A204.1 (cell line): ENCODE measurements at regions not wholly inside any gene's neighbourhood (a gene's known extent, or its start where the extent isn't known, plus 50 kb on each side); places are given as distances from the start of the nearest gene placed in this dataset.

Experiments
- FAIRE-seq: peaks from 2 replicates; lab custom pipeline; 2012; peaks lifted over from hg19 to GRCh38; lab: Jason Lieb, UNC

DNA sequence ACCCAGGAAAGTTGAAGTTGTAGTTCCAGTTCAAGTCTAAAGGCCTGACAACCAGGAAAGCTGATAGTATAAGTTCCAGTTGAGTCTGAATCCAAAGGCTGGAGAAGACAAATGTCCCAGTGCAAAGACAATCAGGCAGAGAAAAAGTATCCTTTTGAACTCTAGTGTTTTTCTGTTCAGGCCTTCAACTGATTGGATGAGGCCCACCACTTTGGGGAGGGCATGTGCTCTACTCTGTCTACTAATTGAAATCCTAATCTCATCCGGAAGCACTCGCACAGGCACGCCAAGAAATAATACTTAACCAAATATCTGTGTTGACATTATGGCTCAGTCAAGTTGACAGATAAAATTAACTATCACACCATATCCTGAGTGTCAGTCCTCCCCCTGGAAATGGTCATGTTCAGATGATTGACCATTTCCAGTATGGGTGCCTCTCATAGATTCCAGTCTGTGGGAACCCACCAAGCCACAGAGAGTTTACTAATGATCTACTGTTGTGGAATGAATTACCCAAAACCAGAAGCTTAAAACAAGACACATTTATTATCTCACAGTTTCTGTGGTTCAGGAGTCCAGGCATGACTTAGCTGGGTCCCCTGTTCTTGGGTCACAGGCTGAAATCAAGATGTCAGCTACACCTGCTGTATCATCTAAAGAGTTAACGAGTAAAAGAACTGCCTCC is 296.3 kb upstream of the ZP4 start:
- FAIRE-seq = no peak

DNA sequence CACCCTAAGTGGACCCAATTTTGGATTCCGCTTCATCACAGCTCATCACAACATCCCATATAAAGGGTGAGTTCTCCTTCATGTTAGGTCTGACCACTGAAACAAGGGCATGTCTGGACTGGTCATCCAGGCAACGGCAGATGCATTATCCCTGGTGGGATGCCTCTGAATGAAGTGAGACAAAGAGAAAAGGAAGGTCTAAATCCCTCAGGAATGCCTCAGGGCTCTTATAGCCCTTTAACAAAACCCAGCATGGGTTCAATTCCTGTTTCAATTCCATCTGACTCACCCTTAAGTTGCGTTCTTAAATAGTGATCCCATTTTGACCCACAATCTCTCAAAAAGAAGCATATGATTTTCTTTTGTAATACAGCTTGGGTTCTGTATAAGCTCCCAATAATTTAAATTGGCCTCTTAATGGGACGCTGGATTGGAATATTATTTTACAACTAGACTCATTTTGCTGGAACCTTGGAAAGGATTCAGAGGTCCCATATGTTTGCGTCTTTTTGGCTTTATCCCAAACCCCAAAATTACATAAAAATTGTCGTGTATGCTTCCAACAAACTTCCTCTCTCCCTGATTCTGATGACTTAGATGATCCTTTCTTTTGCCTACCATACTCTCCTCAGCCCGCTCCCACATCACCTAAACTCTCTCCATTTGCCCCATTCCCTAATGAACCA is 287.4 kb upstream of the ZP4 start:
- FAIRE-seq = no peak

DNA sequence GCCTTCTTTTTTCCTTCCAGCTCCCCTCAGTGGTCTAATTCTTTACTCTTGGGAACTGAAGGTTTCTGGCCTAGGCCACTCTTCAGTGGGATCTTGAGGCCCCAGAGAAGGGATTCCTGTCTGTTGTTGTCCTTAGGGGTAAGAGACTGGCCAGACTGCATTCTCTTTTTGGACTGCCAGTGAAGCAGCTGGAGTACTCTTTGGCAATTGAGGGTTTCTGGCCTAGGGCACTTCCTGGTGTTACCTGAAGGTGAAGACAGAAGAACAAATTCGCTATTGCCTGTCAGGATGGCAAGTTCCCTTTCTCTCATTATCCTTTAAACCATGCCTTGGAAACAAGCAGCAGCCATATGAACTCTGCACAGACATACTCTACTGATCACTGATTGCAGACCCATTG is 286.6 kb upstream of the ZP4 start:
- no peak for FAIRE-seq

DNA sequence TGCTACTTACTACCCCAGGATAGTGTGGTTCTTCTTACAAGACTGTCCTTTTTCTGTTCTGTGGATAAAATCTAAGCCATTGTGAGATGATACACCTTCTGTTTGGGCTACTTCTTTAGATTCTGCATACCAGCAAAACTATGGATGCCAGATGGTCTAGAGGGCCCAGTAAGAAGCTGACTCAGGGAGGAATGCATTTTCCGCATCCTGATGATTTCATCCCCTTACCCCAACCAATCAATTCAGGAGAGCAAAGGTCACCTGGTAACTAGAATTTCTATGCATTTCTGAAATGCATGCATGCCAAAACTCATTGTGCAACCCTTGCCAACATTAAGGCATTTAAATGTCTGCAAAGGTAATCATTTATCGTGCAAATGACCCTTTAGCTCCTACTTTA is 285.7 kb upstream of the ZP4 start:
- no peak for FAIRE-seq

DNA sequence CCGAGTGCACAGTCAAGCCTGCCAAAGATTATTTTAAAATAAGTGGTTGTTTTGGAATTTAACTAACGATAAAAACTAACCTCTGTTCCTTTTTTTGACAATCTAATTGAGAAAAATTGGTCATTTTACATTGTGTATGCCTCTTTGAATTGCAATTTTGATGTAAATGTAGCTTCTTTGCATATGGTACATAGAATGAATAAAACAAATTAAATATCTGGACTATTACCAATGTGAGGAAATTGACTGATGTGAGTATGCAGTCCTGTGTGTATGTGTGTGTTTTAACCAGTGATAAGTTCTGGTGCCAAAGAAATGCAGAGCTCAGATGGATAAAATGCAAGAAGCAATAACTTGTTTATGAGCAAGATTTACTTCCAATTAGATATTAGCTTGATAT is 281.3 kb upstream of the ZP4 start:
- FAIRE-seq = no peak

DNA sequence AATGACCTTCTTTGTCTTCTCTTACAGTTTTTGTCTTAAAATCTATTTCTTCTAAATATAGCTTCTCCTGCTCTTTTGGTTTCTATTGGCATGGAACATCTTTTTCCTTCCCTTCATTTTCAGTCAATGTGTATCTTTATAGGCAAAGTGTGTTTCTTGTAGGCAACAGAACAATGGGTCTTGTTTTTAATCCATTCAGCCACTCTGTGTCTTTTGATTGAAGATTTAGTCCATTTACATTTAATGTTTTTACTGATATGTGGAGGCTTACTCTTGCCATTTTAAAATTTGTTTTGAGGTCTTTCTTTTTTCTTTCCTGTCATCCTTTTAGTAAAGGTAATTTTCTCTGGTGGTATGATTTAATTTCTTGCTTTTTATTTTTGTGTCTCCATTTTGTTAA is 271.2 kb upstream of the ZP4 start:
- FAIRE-seq = no peak

DNA sequence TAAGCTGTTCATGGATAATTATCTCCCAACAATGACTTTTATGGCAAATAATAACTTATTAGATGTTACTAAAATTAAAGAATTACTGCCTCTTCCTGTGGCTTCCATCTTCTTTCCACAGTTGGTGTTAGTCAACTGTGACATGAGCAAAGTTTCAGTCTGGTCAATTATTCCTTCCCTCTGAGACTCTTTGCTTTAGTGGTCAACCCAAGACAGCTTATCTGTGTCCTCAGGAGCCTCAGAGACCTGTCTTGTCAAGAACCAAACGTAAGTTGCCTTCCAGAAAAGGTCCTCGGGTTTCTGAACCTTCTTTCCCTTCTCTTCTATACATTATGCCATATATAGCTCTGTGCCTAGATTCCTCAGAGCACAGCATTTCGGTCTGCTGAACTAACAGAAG is 263.2 kb upstream of the ZP4 start:
- no peak for FAIRE-seq

DNA sequence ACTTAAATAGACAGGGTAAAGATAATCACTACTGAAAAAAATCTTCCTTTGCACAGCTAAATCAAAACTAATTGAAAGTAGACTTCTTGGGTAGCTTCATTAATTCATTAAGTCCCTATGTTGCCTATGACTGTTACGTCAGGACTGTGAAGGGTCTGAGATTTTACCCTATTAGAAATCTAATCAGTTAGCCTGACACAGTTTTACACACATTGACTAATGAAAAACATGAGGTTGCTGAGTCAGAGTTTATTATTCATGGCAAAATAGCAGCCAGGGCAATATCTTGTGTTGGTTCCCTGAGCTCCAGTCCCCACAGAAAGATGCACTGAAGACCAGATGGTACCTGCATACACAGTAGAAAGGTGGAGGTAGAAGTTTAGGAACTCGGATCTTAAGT is 262.5 kb upstream of the ZP4 start:
- no peak for FAIRE-seq

DNA sequence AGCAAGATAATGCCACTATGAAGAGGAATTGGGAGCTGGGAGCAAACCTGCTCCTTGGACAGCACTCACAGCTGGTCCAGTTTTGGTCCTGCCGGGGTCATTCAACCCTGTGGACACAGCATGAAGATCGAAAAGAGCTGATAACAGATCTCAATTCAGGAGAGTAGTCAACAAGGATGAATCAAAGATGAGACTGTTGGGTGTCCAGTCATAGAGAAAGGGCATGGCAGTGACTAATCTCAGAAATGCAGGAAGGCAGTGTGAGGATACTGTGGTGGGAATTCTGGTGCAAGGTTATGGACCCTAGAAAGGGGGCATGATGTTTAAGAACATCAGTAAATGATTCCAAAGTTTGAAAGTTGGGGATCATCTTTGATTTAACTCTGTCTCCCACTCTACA is 261.4 kb upstream of the ZP4 start:
- FAIRE-seq = no peak

DNA sequence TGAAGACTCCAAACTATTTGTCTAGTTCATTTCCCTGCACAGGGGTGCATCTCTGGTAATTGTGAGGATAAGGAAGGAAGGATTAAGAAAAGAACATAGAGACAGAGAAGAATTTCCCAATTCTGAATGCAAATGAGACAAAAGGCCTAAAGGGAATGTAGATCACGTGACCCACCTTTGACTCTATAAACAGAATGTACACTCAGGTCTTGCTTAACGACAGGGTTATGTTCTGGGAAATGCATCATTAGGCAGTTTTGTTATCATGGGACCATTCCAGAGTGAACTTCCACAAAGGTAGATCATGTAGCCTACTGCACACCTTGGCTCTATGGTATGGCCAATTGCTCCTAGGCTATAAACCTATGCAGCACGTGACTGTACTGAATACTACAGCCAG is 252.3 kb upstream of the ZP4 start:
- no peak for FAIRE-seq

DNA sequence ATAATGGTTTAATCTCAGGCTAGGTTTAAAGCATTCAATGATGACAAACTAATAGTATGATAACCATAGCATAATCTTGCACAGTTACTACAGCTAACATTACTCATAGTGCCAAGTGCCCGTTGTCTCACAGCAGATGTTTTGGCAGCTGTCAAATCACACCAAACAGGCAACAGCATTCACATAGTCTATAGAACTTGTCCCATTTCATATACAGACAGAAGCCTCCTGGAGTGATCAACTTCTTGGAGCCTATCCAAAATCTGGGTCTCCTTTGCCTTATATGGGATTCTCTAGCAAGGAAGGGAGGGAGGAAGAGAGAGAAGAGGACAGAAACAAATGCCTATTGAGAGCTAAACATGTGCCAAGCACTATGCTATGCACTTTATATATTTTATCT is 250.6 kb upstream of the ZP4 start:
- no peak for FAIRE-seq

DNA sequence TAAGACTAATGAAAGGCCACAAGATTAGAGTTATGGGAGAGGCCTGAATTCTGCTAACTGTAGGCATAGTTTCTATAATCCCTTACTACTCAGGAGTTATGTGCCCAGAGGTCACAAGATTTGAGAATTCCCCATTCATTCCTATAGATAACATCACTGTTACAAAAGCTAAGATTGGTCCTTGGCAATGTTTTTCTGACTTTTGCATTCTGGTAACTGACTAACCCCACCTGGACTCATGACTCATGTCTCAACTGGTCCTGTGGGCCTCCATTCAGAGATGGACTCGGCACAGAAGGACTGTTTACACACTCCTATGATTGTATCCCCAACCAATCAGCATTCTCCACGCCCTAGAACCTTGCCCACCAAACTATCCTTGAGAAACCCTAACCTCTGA is 249.0 kb upstream of the ZP4 start:
- no peak for FAIRE-seq

DNA sequence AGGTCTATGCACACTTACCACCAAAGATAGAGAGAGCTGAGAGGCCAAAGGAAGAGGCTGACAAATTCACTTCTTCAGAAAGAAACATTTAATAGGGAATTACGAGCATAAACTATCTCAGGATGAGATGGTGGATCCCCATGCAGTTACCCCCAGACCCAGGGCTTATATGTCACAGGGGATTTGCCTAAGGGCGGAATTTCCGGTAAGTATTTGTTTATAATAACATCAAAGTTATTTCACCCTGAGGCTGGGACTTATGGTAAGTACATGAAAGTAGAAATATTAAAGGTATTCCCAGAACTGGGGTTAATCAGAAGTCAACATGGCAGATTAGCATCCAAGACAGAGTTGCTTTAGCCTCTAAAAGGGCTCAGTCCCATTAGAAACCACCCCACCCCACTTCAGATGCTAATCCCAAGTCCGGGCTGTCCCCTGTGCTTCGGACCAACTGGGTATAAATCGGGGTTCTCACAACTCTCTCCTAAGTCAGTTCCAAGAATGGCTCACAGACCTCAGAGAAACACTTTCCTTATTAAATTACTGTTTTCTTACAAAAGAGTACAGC is 247.4 kb upstream of the ZP4 start:
- no peak for FAIRE-seq

DNA sequence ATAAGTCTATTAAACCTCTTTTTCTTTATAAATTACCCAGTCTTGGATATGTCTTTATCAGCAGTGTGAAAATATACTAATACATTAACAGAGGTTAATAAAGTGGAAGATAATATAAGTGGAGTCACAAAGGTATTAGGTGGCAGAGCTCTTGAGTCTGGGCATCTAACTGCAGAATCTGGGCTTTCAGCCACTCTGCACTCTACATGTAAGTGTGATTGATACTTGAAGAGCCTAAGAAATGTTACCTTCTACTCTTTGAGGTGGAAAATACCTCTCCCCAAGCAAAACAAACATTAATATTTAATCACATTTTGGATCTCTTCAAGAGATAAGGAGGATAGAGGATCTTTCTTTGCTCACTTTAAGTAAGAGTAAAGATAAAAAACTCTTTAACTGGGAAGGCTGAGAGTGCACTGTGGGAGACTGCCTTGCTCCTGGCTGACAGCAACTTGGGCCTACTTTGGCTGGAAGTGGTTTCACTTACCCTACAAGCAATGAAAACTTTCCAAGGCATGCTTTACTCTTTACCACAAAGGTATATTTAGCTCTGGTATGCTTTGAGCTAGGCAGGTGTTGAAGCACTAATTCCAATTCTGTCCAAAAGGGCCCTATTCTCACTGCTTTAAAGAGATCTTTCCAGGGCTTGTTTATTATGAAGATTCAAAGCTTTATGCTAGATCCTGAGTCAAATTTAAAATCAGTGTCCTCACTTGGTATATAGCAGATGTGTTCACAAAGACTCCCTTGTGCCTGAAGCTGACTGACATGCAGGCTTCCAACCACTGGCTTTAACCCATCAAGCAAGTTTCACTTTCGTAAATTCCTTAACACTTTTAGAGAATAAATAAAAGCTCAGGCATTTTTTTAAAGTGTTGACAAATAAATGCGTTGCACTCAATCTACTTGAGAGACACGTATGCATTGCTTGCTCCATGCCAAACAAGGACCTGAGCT is 245.3 kb upstream of the ZP4 start:
- no peak for FAIRE-seq

DNA sequence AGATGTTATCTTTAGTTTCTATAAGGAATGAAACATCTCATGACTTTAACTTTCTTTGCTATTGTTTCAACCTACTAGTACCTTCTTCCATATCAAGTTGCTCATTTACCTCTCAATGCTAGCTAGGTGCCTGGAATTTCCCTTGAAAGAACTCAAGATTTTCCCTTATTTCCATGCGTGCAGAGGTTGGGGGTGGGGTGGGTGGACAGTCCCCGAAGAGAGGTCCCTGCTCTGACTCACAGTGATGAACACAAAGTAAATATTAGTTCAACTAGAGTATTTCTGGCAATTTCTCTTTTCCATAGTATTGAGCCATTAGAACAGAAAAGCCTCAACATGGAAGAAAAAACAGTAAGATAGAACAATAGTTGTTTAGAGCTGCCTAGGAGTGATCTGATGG is 239.0 kb upstream of the ZP4 start:
- no peak for FAIRE-seq

DNA sequence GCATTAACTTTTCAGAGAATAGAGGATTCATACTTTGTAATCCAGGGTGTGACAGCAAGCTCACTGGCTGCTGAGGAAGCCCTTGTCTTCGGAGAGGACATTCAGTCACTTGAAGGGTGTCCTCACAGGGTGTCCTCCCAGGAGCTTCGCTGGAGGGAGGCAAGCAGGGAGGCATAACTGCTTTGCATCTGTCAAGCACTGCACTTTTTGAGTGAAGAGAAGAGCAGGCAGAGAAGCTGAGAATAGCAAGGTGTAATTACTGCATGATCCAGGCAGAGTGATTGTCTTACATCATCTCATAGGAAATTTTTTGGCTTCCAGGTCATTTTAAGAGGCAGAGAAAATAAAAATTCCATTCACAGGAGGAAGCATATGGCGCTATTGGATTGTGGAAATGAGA is 232.5 kb upstream of the ZP4 start:
- no peak for FAIRE-seq

DNA sequence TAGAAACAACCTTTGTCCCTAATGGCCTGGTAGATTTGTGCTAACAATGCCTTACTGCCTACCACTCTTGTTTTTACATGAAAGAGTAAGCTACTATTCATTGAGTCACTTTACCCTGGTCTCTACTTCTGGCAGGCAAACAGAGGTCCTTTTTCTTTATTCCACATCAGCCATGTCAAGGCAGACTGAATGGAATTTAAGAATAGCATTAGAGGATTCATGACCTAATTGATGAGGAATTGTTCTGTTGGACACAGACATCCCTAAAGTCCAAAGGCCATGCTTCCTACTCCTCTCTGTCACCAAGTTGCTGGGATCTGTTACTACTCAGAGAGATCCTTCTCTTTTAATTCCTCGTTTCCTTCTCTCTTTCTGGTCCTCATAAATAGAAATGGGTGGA is 229.1 kb upstream of the ZP4 start:
- no peak for FAIRE-seq

DNA sequence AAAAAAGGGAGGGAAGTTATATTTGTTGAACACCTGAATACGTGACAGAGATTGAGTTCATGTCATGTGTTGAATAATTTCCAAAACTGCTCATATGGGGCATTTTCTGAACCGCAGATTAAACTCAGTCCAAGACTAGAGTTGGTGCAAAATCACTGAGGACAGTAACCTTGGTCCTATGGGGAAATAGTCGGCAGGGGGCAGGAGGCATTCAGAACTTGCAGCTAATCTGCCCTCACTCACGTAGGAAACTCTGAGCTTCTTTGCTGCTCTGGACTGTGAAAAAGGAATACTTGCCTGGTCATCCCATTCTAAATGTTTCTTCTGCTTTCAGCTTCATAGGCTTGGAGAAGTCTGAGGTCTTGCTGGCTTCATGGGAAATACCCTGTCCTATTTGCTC is 228.3 kb upstream of the ZP4 start:
- FAIRE-seq = no peak

DNA sequence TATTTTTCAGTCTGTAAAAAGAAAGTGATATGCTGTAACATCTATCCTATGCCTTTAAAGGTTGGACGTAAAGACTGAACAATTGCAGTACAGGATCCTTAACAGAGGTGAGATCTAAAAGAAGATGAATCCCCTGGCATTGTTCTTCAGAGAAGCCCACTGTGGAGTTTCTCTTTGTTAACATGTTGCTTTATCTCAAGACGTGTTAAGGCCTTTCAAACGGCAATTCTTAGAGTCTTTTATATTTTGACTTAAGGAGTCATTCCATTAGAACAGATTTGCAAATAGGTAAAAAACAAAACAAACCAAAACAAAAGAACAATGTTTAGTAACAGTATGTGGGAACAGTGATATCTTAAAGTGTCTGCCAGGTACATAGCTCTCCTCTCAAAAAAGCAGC is 225.1 kb upstream of the ZP4 start:
- FAIRE-seq = no peak

DNA sequence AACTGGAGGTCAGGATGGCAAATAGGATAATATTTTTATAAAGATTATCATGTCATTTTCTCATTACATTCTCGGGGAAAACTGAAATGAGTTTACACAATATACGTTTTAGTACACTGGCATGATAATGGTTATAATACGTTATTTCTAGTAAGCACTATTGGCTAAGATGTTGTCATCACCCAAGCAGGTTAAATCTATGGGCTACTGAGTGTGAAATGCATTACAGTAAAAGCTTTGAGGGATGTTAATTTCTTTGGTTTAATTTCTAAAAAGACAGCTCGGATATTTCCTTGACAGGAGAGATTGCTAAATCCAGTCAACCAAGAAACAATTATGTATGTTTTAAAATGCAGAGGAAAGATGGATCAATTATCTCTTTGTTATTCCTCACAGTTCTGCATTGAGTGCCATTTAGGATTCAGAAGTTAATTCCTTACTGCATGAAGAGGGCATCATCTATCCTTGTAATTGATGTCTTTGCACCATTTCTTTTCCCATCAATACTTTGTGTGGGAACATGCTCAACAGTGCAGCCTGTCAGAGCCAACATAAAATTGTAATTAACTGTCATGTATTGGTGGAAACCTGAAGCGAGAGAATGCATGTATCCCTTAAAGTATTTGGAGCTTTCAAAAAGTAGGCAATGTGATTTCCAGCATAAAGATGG is 222.4 kb upstream of the ZP4 start:
- no peak for FAIRE-seq

DNA sequence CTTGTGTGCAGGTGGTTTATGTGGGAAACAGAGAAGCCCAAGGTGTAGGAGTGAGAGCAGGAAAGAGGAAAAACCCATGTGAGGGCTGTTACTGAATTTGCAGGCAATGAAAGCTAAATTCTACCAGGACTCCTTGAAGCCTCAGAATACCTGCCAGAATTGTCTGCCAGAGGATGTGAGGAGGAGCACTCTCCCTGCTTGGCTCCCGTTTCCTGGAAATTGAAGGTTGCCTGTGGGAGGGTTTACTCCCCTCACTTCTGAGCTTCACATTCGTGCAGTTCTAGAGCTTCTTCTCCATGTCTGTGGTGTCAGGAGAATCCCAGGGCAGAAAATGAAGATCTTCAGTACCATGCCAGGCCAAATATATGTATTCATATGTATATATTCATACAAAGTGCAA is 220.8 kb upstream of the ZP4 start:
- FAIRE-seq = no peak

DNA sequence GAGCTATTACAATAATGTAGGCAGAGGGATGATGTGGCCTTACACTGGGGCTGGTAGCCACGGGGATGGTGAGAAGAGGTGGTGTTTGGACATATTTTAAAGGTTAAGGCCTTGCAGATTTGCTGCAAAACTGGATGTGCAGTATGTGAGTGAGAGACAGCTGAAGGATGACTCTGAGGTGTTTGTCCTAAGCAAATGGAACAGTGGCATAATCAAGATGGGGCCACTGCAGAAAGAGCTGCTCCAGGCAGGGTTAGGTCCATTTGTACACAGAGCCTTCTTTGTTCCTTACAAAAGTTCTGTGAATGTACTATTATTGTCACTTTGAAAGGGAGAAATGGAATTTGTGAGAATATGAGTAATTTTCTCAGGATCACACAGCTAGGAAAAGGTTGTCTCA is 220.4 kb upstream of the ZP4 start:
- FAIRE-seq = no peak
